ENCODE measurements at regions not wholly inside any gene's neighbourhood (a gene's known extent, or its start where the extent isn't known, plus 50 kb on each side); places are given as distances from the start of the nearest gene placed in this dataset.
"Not testable (repeated sequence)": the region's sequence is repeated elsewhere in the genome, so short reads cannot be mapped to it uniquely, and the experiment has no call there.

DNA sequence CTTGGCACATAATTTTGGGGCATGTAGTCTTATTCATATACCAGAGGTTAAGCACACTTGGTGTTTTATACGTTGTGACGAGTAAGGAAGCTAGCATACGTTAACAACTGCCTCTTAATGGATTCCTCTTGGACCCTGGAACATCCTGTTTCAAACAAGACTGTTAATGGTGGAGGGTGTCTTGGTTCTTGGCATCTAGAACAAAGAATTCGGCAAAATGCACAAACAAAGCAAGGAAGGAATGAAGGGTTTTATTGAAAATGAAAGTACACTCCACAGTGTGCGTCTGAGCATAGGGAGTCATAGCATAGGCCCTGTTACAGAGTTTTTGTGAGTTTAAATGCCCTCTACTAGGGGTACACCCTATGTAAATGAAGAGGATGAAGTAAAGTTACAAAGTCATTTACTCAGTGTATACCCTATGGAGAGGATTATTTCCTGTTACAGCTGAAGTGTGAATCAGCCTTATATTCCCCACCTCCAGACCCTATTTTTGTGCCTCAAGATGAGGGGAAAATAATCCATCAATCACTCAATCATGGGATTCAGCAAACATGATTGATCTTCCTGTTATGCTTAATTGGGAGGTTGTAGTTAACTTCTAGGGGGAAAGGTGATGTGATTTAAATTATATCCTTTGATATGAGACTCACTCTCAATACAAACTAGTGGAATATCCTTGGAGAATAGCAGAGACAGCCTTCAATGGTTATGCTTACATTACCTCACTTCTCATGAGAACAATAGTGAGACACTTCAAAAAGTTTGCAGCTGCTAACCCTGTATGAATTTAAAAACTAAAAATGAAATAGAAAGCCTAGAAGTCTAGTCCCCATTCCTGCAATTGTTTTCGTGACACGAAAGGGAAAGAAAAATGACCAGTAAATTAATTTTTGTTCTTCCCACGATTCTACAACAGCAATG is 84.9 kb upstream of the MYO10 start:
- DNase-seq = no peak
- Mint-ChIP-seq H3K9me3 (no peaks in the 10 kb centered on the region), H3K27ac (no peak overlapping the region), H3K4me1 (no peaks in the 10 kb centered on the region), H3K36me3 (no peaks in the 10 kb centered on the region), H3K4me3 (no peak overlapping the region), H3K27me3 (no peaks in the 10 kb centered on the region)
- no peak for ATAC-seq (replicated peaks)

DNA sequence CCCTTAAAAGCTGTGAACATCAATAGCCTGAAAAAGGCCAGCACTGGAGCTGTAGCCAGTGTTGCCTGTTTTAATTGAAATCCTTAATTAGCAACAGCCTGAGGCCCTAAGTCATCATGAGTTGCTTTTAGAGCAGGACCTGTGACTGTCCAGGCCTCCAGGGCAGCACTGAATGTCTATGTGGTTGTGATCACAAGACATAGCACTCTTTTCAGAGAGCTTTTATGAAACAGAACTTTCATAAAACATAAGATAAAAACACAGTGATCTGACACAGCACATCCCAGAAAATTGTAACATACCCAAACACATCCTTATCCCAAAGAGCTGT is 85.5 kb upstream of the MYO10 start:
- Mint-ChIP-seq H3K9me3 (no peaks in the 10 kb centered on the region), H3K36me3 (no peaks in the 10 kb centered on the region), H3K27ac (no peak overlapping the region), H3K4me1 (no peaks in the 10 kb centered on the region), H3K4me3 (no peak overlapping the region), H3K27me3 (no peaks in the 10 kb centered on the region)
- DNase-seq = no peak
- ATAC-seq (replicated peaks) = no peak

DNA sequence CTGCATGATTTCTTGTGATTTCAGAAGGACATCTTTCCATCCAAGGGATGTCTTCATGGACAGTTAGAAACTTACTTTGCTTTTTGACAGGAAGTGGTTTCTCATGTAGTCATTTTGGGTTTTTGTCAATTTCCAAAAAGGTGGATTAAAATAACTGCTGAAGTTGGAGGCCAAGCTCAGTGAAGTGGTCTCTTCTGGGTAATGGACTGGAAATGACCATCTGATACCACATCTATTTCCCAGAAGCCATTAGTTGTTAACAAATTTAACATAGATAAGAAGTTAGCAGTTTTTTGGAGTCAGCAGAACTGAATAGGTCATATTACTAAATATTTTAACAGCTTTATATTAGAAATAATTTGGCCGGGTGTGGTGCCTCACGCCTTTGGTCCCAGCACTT is 86.2 kb upstream of the MYO10 start:
- H3K4me1 Mint-ChIP-seq = no peaks in the 10 kb centered on the region
- DNase-seq (no peak), ATAC-seq (replicated peaks) (no peak)
- no peaks in the 10 kb centered on the region for H3K9me3 Mint-ChIP-seq
- no peak overlapping the region for H3K27ac Mint-ChIP-seq
- no peak overlapping the region for H3K4me3 Mint-ChIP-seq
- H3K27me3 Mint-ChIP-seq = no peaks in the 10 kb centered on the region
- H3K36me3 Mint-ChIP-seq = no peaks in the 10 kb centered on the region

DNA sequence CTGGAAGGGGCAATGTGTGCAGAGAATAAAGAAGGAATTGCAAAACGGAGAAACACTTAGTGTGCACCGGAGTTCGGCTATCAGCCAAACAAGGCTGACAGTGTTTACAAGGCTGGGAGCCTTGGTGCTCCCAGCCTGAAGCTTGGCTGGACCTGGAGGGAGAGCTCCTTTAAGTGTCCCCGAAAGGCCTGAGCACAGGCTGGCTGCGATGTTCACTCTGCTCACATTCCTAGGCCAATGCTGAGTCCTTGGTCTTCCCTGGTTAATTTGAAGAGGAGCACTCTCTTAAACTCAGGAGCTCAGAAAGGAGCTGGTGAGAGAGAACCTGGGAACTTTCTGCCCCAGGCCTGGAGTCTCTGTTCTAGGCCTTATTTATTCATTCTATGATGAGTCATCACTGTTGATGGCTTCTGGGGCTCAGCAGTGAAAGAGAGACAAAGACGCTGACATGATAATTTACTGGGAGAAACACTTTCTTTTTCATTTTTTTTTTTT is 88.6 kb upstream of the MYO10 start:
- no peaks in the 10 kb centered on the region for H3K9me3 Mint-ChIP-seq
- H3K4me3 Mint-ChIP-seq = no peak overlapping the region
- ATAC-seq (replicated peaks) (no peak), DNase-seq (no peak)
- no peaks in the 10 kb centered on the region for H3K4me1 Mint-ChIP-seq
- H3K27ac Mint-ChIP-seq = no peak overlapping the region
- no peaks in the 10 kb centered on the region for H3K27me3 Mint-ChIP-seq
- no peaks in the 10 kb centered on the region for H3K36me3 Mint-ChIP-seq

DNA sequence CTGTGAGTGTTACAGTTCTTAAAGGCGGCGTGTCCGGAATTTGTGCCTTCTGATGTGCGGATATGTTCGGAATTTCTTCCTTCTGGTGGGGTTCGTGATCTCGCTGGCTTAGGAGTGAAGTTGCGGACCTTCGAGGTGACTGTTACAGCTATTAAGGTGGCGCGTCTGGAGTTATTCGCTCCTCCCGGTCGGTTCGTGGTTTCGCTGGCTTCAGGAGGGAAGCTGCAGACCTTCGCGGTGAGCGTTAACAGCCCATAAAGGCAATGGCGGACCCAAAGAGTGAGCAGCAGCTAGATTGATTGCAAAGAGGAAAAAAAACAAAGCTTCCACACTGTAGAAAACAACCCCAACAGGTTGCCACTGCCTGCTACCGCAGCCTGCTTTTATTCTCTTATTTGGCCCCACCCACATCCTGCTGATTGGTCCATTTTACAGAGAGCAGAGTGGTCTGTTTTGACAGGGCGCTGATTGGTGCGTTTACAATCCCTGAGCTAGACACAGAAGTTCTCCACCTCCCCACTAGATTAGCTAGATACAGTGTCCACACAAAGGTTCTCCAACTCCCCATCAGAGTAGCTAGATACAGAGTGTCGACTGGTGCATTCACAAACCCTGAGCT is 95.7 kb upstream of the MYO10 start:
- not testable (repeated sequence) for H3K27me3 Mint-ChIP-seq; H3K36me3 Mint-ChIP-seq; H3K4me1 Mint-ChIP-seq; DNase-seq; H3K4me3 Mint-ChIP-seq; ATAC-seq (replicated peaks); H3K9me3 Mint-ChIP-seq; H3K27ac Mint-ChIP-seq

DNA sequence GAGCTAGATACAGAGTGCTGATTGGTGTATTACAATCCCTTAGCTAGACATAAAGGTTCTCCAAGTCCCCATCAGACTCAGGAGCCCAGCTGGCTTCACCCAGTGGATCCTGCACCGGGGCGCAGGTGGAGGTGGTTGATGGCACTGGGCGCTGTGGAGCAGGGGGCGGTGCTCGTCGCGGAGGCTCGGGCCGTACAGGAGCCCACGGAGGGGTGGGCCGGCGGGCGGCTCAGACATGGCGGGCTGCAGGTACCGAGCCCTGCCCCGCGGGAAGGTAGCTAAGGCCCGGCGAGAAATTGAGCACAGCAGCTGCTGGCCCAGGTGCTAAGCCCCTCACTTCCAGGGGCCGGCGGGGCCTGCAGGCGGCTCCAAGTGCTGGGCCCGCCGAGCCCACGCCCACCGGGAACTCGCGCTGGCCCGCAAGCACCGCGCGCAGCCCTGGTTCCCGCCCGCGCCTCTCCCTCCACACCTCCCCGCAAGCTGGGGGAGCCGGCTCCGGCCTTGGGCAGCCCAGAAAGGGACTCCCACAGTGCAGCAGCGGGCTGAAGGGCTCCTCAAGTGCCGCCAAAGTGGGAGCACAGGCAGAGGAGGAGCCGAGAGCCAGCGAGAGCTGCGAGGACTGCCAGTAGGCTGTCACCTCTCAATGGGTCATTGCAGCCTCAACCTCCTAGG is 96.4 kb upstream of the MYO10 start:
- not testable (repeated sequence) for H3K4me1 Mint-ChIP-seq; ATAC-seq (replicated peaks); H3K27me3 Mint-ChIP-seq; H3K36me3 Mint-ChIP-seq; H3K9me3 Mint-ChIP-seq; H3K4me3 Mint-ChIP-seq; H3K27ac Mint-ChIP-seq; DNase-seq

DNA sequence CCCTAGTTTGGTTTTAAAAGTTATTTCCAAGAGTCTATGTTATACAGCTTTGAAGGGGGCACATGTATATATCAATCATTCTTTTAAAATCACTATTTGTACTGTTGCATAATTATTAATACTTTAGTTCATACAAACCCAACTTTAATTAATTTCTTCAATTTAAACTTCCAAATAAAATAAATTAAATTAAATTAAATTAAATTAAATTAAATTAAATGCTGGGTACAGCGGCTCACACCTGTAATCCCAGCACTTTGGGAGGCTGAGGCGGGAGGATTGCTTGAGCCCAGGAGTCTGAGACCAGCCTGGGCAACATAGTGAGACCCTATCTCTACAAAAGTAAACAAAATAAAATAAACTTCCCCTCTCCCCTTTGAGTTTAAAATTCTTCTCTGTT is 98.9 kb upstream of the MYO10 start:
- H3K9me3 Mint-ChIP-seq; H3K36me3 Mint-ChIP-seq; DNase-seq; H3K27ac Mint-ChIP-seq; ATAC-seq (replicated peaks); H3K4me3 Mint-ChIP-seq; H3K4me1 Mint-ChIP-seq; H3K27me3 Mint-ChIP-seq: not testable (repeated sequence)

DNA sequence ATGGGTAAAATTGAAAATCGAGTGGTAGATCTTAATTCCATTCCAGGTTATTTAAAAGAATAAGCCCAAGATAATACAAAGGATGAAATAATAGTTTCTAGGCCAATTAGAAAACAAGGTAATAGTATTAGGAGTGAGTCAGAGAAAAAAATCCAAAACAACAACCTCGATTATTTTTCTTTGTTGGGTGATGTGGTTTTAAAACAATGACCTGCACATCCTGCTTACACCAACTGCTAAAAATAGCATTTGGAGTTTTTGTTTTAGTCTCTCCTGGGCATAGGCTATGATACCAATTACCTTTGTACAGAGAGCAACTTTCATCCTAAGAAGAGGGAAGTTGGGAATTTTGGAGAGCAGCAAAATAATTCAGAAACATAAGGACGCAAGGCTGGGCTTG is 101.7 kb upstream of the MYO10 start:
- no peak overlapping the region for H3K4me3 Mint-ChIP-seq
- no peak for ATAC-seq (replicated peaks)
- DNase-seq = no peak
- H3K4me1 Mint-ChIP-seq = no peaks in the 10 kb centered on the region
- no peak overlapping the region for H3K27ac Mint-ChIP-seq
- no peaks in the 10 kb centered on the region for H3K36me3 Mint-ChIP-seq
- H3K27me3 Mint-ChIP-seq = no peaks in the 10 kb centered on the region
- H3K9me3 Mint-ChIP-seq = peaks cover 0 to 2% of the 10 kb centered on the region in 2 donors

DNA sequence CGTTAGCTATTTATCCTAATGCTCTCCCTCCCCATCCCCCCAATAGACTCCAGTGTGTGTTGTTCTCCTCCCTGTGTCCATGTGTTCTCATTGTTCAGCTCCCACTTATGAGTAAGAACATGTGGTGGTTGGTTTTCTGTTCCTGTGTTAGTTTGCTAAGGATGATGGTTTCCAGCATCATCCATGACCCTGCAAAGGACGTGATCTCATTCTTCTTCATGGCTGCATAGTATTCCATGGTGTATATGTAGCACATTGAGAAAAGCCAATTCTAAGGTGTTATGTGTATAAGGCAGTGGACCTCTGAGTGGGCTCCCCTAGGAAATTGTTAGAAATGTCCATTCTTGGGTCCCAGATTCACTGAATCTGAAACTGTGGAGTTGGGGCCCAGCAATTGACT is 103.1 kb upstream of the MYO10 start:
- DNase-seq = no peak
- H3K4me1 Mint-ChIP-seq = no peaks in the 10 kb centered on the region
- H3K4me3 Mint-ChIP-seq = no peak overlapping the region
- no peaks in the 10 kb centered on the region for H3K27me3 Mint-ChIP-seq
- ATAC-seq (replicated peaks) = no peak
- no peaks in the 10 kb centered on the region for H3K36me3 Mint-ChIP-seq
- peaks cover 0 to 1% of the 10 kb centered on the region in 2 donors for H3K9me3 Mint-ChIP-seq
- no peak overlapping the region for H3K27ac Mint-ChIP-seq

DNA sequence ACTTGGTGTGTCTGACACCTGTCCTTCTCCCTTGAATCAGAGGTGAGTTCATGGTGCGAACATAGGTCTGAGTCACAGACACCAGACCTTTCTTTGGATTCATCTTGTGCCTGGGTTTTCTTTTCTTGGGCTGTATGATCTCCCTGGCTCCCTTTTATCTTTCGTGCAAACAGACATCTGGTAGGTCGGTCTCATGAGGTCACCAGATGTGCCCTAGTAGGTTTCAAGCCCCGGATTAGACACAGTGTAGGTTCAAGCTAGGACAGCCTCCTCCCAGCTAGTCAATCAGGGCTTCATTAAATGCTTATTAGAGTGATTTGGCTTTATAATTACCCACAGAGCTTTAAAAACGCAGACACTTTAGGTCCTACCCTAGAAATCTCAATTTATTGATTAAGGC is 106.0 kb upstream of the MYO10 start:
- no peak for DNase-seq
- no peak for ATAC-seq (replicated peaks)
- H3K36me3 Mint-ChIP-seq = no peaks in the 10 kb centered on the region
- H3K9me3 Mint-ChIP-seq = peaks cover 0 to 1% of the 10 kb centered on the region in 2 donors
- H3K27me3 Mint-ChIP-seq = no peaks in the 10 kb centered on the region
- H3K27ac Mint-ChIP-seq = no peak overlapping the region
- H3K4me3 Mint-ChIP-seq = no peak overlapping the region
- H3K4me1 Mint-ChIP-seq = no peaks in the 10 kb centered on the region

DNA sequence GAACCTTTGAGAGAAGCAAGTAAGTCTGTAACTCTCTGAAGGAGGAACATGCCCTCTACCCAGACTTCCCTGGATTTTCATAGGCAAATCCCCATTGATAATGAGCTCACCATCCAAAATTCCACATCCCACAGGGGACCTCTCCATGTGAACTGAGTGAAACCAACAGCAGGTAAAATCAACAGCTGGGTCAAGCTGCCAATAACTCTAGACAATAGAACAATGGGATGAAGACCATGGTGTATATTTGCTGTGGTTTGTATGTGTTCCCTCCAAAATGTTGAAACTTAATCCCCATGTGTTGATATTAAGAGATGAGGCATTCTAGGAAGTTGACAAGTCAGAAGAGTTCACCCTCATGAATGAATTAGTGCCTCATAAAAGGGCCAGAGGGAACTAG is 110.2 kb upstream of the MYO10 start:
- no peak for ATAC-seq (replicated peaks)
- no peaks in the 10 kb centered on the region for H3K27me3 Mint-ChIP-seq

DNA sequence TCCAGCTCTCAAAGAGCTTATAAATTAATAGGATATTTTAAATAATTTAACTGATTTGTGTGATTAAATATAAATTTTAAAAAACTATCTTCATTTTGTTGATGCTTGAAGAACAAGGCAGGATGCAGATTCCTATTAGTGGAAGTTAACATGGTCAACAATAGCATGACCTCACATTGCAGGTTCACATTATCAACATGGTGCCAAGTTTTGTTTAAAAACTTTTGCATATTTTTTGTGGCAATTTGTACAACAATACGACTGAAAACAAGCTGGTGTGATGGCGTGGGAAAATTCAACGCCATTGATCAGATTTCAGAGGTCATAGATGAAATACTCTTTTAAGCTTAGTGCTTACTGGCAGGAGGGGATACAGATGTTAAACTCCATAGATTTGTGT is 114.1 kb upstream of the MYO10 start:
- no peak for DNase-seq

More for the DNA sequence above, 110.2 kb upstream of the MYO10 start:
- Mint-ChIP-seq H3K4me1 (peaks cover 0 to 2% of the 10 kb centered on the region in 2 donors), H3K4me3 (no peak overlapping the region), H3K27ac (no peak overlapping the region), H3K9me3 (peaks cover 0 to 1% of the 10 kb centered on the region in 2 donors), H3K36me3 (no peaks in the 10 kb centered on the region)
- no peak for DNase-seq

DNA sequence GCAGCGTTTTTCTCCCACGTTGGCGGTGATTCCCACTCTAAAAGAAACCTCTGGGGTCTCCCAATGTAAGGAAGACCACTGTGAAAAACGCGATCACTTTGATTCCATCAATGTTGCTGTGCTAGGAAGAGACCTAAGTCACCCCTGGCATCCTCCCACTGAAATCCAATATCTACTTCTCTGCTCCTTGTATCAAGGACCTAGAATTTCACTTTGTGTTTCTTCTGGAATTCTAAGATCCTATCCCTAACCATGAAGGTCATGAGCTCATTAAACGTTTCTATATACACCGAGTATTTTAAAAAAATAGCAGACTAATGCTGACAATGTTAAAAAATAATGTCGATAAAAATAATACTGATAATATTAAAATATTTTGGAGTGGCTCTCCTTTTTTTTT is 118.8 kb upstream of the MYO10 start:
- ATAC-seq (replicated peaks) (no peak), DNase-seq (no peak)
- H3K27ac Mint-ChIP-seq = no peak overlapping the region
- H3K4me3 Mint-ChIP-seq = no peak overlapping the region
- H3K9me3 Mint-ChIP-seq = no peaks in the 10 kb centered on the region
- H3K4me1 Mint-ChIP-seq = no peaks in the 10 kb centered on the region
- no peaks in the 10 kb centered on the region for H3K36me3 Mint-ChIP-seq
- peaks cover 0 to 3% of the 10 kb centered on the region in 2 donors for H3K27me3 Mint-ChIP-seq

More for the DNA sequence above, 114.1 kb upstream of the MYO10 start:
- no peaks in the 10 kb centered on the region for H3K27me3 Mint-ChIP-seq
- no peaks in the 10 kb centered on the region for H3K9me3 Mint-ChIP-seq
- no peaks in the 10 kb centered on the region for H3K36me3 Mint-ChIP-seq
- H3K4me1 Mint-ChIP-seq = peaks cover 0 to 2% of the 10 kb centered on the region in 2 donors
- no peak overlapping the region for H3K27ac Mint-ChIP-seq
- H3K4me3 Mint-ChIP-seq = no peak overlapping the region
- ATAC-seq (replicated peaks) = no peak

DNA sequence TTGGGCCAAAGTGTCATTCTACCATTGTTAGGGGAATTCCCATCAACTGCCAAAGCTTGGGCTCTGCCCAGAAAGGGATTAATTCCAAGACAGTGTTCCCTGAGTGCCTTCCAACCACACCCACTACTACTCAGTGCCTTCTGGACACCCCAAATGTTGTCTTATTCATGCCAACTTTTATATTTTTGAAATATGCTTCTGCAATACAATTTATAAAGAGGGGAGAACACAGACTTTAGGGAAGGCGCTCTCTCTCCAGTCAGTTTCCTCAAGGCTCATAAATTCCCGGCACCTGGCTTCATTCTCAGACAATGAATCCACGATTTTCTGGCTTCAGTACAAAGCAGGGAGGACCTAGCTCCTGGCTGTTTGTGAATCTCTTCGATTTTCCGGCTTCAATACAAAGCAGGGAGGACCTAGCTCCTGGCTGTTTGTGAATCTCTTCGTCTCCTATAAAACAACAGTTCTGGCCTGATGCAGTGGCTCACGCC is 120.1 kb upstream of the MYO10 start:
- H3K27ac Mint-ChIP-seq = no peak overlapping the region
- no peaks in the 10 kb centered on the region for H3K9me3 Mint-ChIP-seq

More for the DNA sequence above, 120.1 kb upstream of the MYO10 start:
- H3K36me3 Mint-ChIP-seq = no peaks in the 10 kb centered on the region
- peaks cover 0 to 3% of the 10 kb centered on the region in 2 donors for H3K27me3 Mint-ChIP-seq
- H3K4me1 Mint-ChIP-seq = no peaks in the 10 kb centered on the region
- DNase-seq = no peak
- no peak overlapping the region for H3K4me3 Mint-ChIP-seq
- no peak for ATAC-seq (replicated peaks)
